ENCODE measurements at regions not wholly inside any gene's neighbourhood (a gene's known extent, or its start where the extent isn't known, plus 50 kb on each side); places are given as distances from the start of the nearest gene placed in this dataset.
"Not testable (repeated sequence)": the region's sequence is repeated elsewhere in the genome, so short reads cannot be mapped to it uniquely, and the experiment has no call there.

GRCh38 chrX:150239946-150240642 is 123.0 kb upstream of the MAMLD1 start:
- no peak for DNase-seq (ENCODE audit: low spot score)

GRCh38 chrX:150240643-150240970 is 122.5 kb upstream of the MAMLD1 start:
- DNase-seq (ENCODE audit: low spot score), result no peak

GRCh38 chrX:150253959-150254620 is 109.0 kb upstream of the MAMLD1 start:
- no peak for DNase-seq (ENCODE audit: low spot score)

- DNase-seq (ENCODE audit: low spot score), result no peak
These were observed 108.2 kb upstream of the MAMLD1 start for GRCh38 chrX:150254909-150255308.

GRCh38 chrX:150255441-150256296 is 107.4 kb upstream of the MAMLD1 start:
- no peak for DNase-seq (ENCODE audit: low spot score)

GRCh38 chrX:150256297-150256650 is 106.8 kb upstream of the MAMLD1 start:
- no peak for DNase-seq (ENCODE audit: low spot score)

- DNase-seq (ENCODE audit: low spot score), result peak; percentile 12
These were observed 105.6 kb upstream of the MAMLD1 start for GRCh38 chrX:150257353-150258175.

GRCh38 chrX:150258176-150258425 is 105.0 kb upstream of the MAMLD1 start:
- no peak for DNase-seq (ENCODE audit: low spot score)

GRCh38 chrX:150258463-150259430 is 104.4 kb upstream of the MAMLD1 start:
- DNase-seq (ENCODE audit: low spot score), result no peak

GRCh38 chrX:150262456-150262855 is 100.7 kb upstream of the MAMLD1 start:
- DNase-seq (ENCODE audit: low spot score), result no peak

- no peak for DNase-seq (ENCODE audit: low spot score)
These were observed 94.2 kb upstream of the MAMLD1 start for GRCh38 chrX:150268839-150269355.

- DNase-seq (ENCODE audit: low spot score), result no peak
These were observed 93.4 kb upstream of the MAMLD1 start for GRCh38 chrX:150269605-150270254.

- no peak for DNase-seq (ENCODE audit: low spot score)
These were observed 92.5 kb upstream of the MAMLD1 start for GRCh38 chrX:150270622-150271021.

- not testable (repeated sequence) for DNase-seq (ENCODE audit: low spot score)
These were observed 89.4 kb upstream of the MAMLD1 start for GRCh38 chrX:150273575-150274294.

- DNase-seq (ENCODE audit: low spot score), result no peak
These were observed 80.2 kb upstream of the MAMLD1 start for GRCh38 chrX:150282953-150283352.

GRCh38 chrX:150291014-150291413 is 72.1 kb upstream of the MAMLD1 start:
- no peak for DNase-seq (ENCODE audit: low spot score)

GRCh38 chrX:150293311-150294013 is 69.7 kb upstream of the MAMLD1 start:
- DNase-seq (ENCODE audit: low spot score), result no peak

GRCh38 chrX:150298841-150299551 is 64.1 kb upstream of the MAMLD1 start:
- no peak for DNase-seq (ENCODE audit: low spot score)

- no peak for DNase-seq (ENCODE audit: low spot score)
These were observed 63.5 kb upstream of the MAMLD1 start for GRCh38 chrX:150299579-150299978.
